ENCODE measurements at regions not wholly inside any gene's neighbourhood (a gene's known extent, or its start where the extent isn't known, plus 50 kb on each side); places are given as distances from the start of the nearest gene placed in this dataset.
"Not testable (repeated sequence)": the region's sequence is repeated elsewhere in the genome, so short reads cannot be mapped to it uniquely, and the experiment has no call there.

- H3K36me3 ChIP-seq (ENCODE audit: insufficient read depth, low read length): no peaks in the 10 kb centered on the region
- Mint-ChIP-seq H3K4me3 (no peak overlapping the region), H3K36me3 (peaks cover 0 to 3% (median 0%) of the 10 kb centered on the region in 3 donors), H3K4me1 (no peaks in the 10 kb centered on the region), H3K9me3 (no peaks in the 10 kb centered on the region), H3K27me3 (no peaks in the 10 kb centered on the region), H3K27ac (no peak overlapping the region)
- ChIA-PET POLR2A (no interaction called here), CTCF (no interaction called here)
- H3K27ac ChIP-seq (ENCODE audit: low read depth, low read length): no peak overlapping the region
- no peak overlapping the region for H3K4me3 ChIP-seq (ENCODE audit: low read length)
- no peaks in the 10 kb centered on the region for H3K4me1 ChIP-seq (ENCODE audit: insufficient read depth, low read length)
- no peaks in the 10 kb centered on the region for H3K27me3 ChIP-seq (ENCODE audit: insufficient read depth, low read length, poor library complexity, severe bottlenecking)
- no peak for DNase-seq
- no peaks in the 10 kb centered on the region for H3K9me3 ChIP-seq (ENCODE audit: low read length)
Measured at GRCh38 chr2:111244864-111245263, 124.2 kb downstream of the BCL2L11 start.

- Histone ChIP-seq H3K4me1 (ENCODE audit: insufficient read depth, low read length) (no peaks in the 10 kb centered on the region), H3K27ac (ENCODE audit: low read depth, low read length) (no peak overlapping the region), H3K27me3 (ENCODE audit: insufficient read depth, low read length, poor library complexity, severe bottlenecking) (no peaks in the 10 kb centered on the region), H3K9me3 (ENCODE audit: low read length) (no peaks in the 10 kb centered on the region), H3K36me3 (ENCODE audit: insufficient read depth, low read length) (no peaks in the 10 kb centered on the region), H3K4me3 (ENCODE audit: low read length) (no peak overlapping the region)
- ChIA-PET POLR2A (no interaction called here), CTCF (no interaction called here)
- Mint-ChIP-seq H3K9me3 (peaks cover 0 to 4% (median 0%) of the 10 kb centered on the region in 5 donors), H3K4me1 (no peaks in the 10 kb centered on the region), H3K36me3 (peaks cover 0 to 4% (median 0%) of the 10 kb centered on the region in 3 donors), H3K4me3 (no peak overlapping the region), H3K27ac (no peak overlapping the region), H3K27me3 (no peaks in the 10 kb centered on the region)
- DNase-seq: no peak
Measured at GRCh38 chr2:111246620-111247061, 125.9 kb downstream of the BCL2L11 start.

- DNase-seq: no peak
- Mint-ChIP-seq H3K36me3 (peaks cover 0 to 13% (median 0%) of the 10 kb centered on the region in 3 donors), H3K4me1 (no peaks in the 10 kb centered on the region), H3K9me3 (peaks cover 0 to 8% (median 3%) of the 10 kb centered on the region in 5 donors), H3K4me3 (no peak overlapping the region), H3K27ac (no peak overlapping the region), H3K27me3 (no peaks in the 10 kb centered on the region)
- Histone ChIP-seq H3K4me3 (ENCODE audit: low read length) (no peak overlapping the region), H3K9me3 (ENCODE audit: low read length) (no peaks in the 10 kb centered on the region), H3K27me3 (ENCODE audit: insufficient read depth, low read length, poor library complexity, severe bottlenecking) (no peaks in the 10 kb centered on the region), H3K36me3 (ENCODE audit: insufficient read depth, low read length) (no peaks in the 10 kb centered on the region), H3K27ac (ENCODE audit: low read depth, low read length) (no peak overlapping the region), H3K4me1 (ENCODE audit: insufficient read depth, low read length) (no peaks in the 10 kb centered on the region)
- POLR2A ChIA-PET: no interaction called here
- CTCF ChIA-PET: no interaction called here
Measured at GRCh38 chr2:111247491-111247890, 126.8 kb downstream of the BCL2L11 start.

DNA sequence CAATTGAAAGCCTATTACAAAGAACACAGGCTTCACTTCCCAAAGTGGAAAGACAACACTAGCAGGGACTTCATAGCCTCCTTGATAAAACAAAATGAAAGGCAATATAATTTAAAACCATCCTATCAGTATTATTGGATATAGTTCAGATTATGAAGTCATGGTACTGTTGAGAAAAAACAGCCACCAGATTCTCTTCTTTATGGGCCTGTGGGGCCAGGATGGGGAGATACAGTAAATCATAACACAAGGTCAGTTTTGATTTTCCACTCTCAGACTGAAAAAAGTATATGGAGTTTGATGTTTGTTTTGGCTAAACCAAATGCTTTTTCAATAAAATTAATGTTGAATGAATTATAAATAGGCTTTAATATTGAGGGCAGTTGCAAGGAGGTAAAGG is 129.1 kb downstream of the BCL2L11 start:
- H3K27me3 ChIP-seq (ENCODE audit: insufficient read depth, low read length, poor library complexity, severe bottlenecking): no peaks in the 10 kb centered on the region
- H3K4me1 ChIP-seq (ENCODE audit: insufficient read depth, low read length): no peaks in the 10 kb centered on the region
- no peaks in the 10 kb centered on the region for H3K9me3 ChIP-seq (ENCODE audit: low read length)
- H3K36me3 Mint-ChIP-seq: peaks cover 0 to 13% (median 0%) of the 10 kb centered on the region in 3 donors
- H3K4me1 Mint-ChIP-seq: no peaks in the 10 kb centered on the region
- H3K27me3 Mint-ChIP-seq: no peaks in the 10 kb centered on the region
- no peak overlapping the region for H3K27ac ChIP-seq (ENCODE audit: low read depth, low read length)
- no peak overlapping the region for H3K27ac Mint-ChIP-seq
- ChIA-PET CTCF (no interaction called here), POLR2A (no interaction called here)
- DNase-seq: no peak
- H3K4me3 ChIP-seq (ENCODE audit: low read length): no peak overlapping the region
- H3K36me3 ChIP-seq (ENCODE audit: insufficient read depth, low read length): no peaks in the 10 kb centered on the region
- H3K9me3 Mint-ChIP-seq: peaks cover 0 to 8% (median 3%) of the 10 kb centered on the region in 5 donors
- H3K4me3 Mint-ChIP-seq: no peak overlapping the region

DNA sequence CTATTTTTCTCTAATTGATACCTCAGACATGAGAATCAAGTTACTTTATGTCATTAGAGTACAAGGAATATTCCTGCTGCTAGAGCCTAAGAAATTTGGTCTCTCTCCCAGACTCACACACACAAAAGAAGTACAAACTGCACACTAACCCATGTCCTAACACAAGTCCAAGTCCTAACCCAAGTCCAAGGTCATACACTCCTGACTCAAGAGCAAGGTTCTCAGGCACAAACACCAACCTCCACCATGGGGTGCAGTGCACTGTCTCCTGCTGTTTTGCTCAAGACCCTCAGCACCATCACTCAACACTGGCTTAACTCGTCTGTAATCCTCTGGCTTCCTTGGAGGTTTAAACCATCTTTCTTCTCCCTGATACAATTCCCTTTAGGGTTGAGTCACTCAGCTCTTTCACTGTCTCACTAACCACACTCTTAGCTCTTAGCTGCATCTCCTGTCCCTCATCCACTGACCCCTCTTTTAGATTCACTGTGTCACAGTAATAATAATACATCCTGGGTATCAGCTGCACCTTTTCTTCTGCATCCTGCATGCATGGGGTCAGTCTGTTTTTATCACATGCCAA is 129.8 kb downstream of the BCL2L11 start:
- no peaks in the 10 kb centered on the region for H3K36me3 ChIP-seq (ENCODE audit: insufficient read depth, low read length)
- CTCF ChIA-PET: no interaction called here
- POLR2A ChIA-PET: no interaction called here
- Mint-ChIP-seq H3K4me3 (no peak overlapping the region), H3K9me3 (peaks cover 0 to 8% (median 3%) of the 10 kb centered on the region in 5 donors), H3K27ac (no peak overlapping the region), H3K4me1 (no peaks in the 10 kb centered on the region), H3K27me3 (no peaks in the 10 kb centered on the region), H3K36me3 (peaks cover 0 to 13% (median 0%) of the 10 kb centered on the region in 3 donors)
- no peak overlapping the region for H3K4me3 ChIP-seq (ENCODE audit: low read length)
- H3K9me3 ChIP-seq (ENCODE audit: low read length): no peaks in the 10 kb centered on the region
- H3K27ac ChIP-seq (ENCODE audit: low read depth, low read length): no peak overlapping the region
- H3K27me3 ChIP-seq (ENCODE audit: insufficient read depth, low read length, poor library complexity, severe bottlenecking): no peaks in the 10 kb centered on the region
- no peaks in the 10 kb centered on the region for H3K4me1 ChIP-seq (ENCODE audit: insufficient read depth, low read length)
- DNase-seq: no peak

GRCh38 chr2:111251711-111252110 is 131.0 kb downstream of the BCL2L11 start:
- H3K27me3 ChIP-seq (ENCODE audit: insufficient read depth, low read length, poor library complexity, severe bottlenecking): no peaks in the 10 kb centered on the region
- no peak overlapping the region for H3K27ac ChIP-seq (ENCODE audit: low read depth, low read length)
- Mint-ChIP-seq H3K27ac (peak overlapping the region in 3 of 8 donors; percentile 6 to 36 (median 25)), H3K27me3 (no peaks in the 10 kb centered on the region), H3K36me3 (peaks cover 0 to 13% (median 0%) of the 10 kb centered on the region in 3 donors), H3K4me1 (no peaks in the 10 kb centered on the region), H3K9me3 (peaks cover 0 to 8% (median 3%) of the 10 kb centered on the region in 5 donors), H3K4me3 (no peak overlapping the region)
- no peaks in the 10 kb centered on the region for H3K36me3 ChIP-seq (ENCODE audit: insufficient read depth, low read length)
- no peak overlapping the region for H3K4me3 ChIP-seq (ENCODE audit: low read length)
- ChIA-PET CTCF (no interaction called here), POLR2A (no interaction called here)
- no peaks in the 10 kb centered on the region for H3K9me3 ChIP-seq (ENCODE audit: low read length)
- H3K4me1 ChIP-seq (ENCODE audit: insufficient read depth, low read length): no peaks in the 10 kb centered on the region
- no peak for DNase-seq

GRCh38 chr2:111252436-111252835 is 131.7 kb downstream of the BCL2L11 start:
- no peak overlapping the region for H3K27ac Mint-ChIP-seq
- no peak overlapping the region for H3K4me3 ChIP-seq (ENCODE audit: low read length)
- H3K36me3 ChIP-seq (ENCODE audit: insufficient read depth, low read length): no peaks in the 10 kb centered on the region
- no peaks in the 10 kb centered on the region for H3K4me1 ChIP-seq (ENCODE audit: insufficient read depth, low read length)
- peaks cover 0 to 8% (median 3%) of the 10 kb centered on the region in 5 donors for H3K9me3 Mint-ChIP-seq
- ChIA-PET POLR2A (no interaction called here), CTCF (no interaction called here)
- H3K36me3 Mint-ChIP-seq: peaks cover 0 to 13% (median 0%) of the 10 kb centered on the region in 3 donors
- H3K4me3 Mint-ChIP-seq: no peak overlapping the region
- H3K27ac ChIP-seq (ENCODE audit: low read depth, low read length): no peak overlapping the region
- DNase-seq: no peak
- H3K9me3 ChIP-seq (ENCODE audit: low read length): no peaks in the 10 kb centered on the region
- no peaks in the 10 kb centered on the region for H3K27me3 Mint-ChIP-seq
- H3K4me1 Mint-ChIP-seq: no peaks in the 10 kb centered on the region
- H3K27me3 ChIP-seq (ENCODE audit: insufficient read depth, low read length, poor library complexity, severe bottlenecking): no peaks in the 10 kb centered on the region

- H3K27me3 ChIP-seq (ENCODE audit: insufficient read depth, low read length, poor library complexity, severe bottlenecking); POLR2A ChIA-PET; H3K4me1 ChIP-seq (ENCODE audit: insufficient read depth, low read length); H3K4me3 ChIP-seq (ENCODE audit: low read length); CTCF ChIA-PET; H3K27me3 Mint-ChIP-seq; DNase-seq; H3K9me3 ChIP-seq (ENCODE audit: low read length); H3K27ac ChIP-seq (ENCODE audit: low read depth, low read length); H3K27ac Mint-ChIP-seq; H3K9me3 Mint-ChIP-seq; H3K4me1 Mint-ChIP-seq; H3K36me3 ChIP-seq (ENCODE audit: insufficient read depth, low read length); H3K4me3 Mint-ChIP-seq: not testable (repeated sequence)
- peaks cover 0 to 13% (median 0%) of the 10 kb centered on the region in 3 donors for H3K36me3 Mint-ChIP-seq
Measured at GRCh38 chr2:111254916-111255315, 134.2 kb downstream of the BCL2L11 start.

DNA sequence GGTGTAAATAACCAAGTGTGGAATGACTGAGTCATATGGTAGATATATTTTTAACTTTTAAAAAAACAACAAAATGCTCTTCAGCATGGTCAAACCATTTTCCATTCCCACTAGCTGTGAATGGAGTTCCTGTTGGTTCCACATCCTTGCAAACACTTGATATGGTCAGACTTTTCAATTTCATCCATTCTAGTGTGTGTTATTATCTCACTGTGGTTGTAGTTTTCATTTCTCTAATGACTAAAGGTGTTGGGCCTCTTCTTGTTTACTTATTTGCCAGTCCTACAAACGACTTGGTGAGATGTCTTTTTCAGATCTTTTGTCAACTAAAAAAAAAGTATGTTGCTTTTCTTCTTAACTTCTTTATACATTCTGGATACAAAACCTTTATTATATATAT is 135.9 kb downstream of the BCL2L11 start:
- H3K4me1 Mint-ChIP-seq; H3K9me3 ChIP-seq (ENCODE audit: low read length); H3K36me3 ChIP-seq (ENCODE audit: insufficient read depth, low read length); DNase-seq; H3K36me3 Mint-ChIP-seq; POLR2A ChIA-PET; H3K4me3 Mint-ChIP-seq; H3K27ac ChIP-seq (ENCODE audit: low read depth, low read length); H3K27me3 ChIP-seq (ENCODE audit: insufficient read depth, low read length, poor library complexity, severe bottlenecking); H3K4me1 ChIP-seq (ENCODE audit: insufficient read depth, low read length); H3K4me3 ChIP-seq (ENCODE audit: low read length); H3K27me3 Mint-ChIP-seq; H3K27ac Mint-ChIP-seq; CTCF ChIA-PET; H3K9me3 Mint-ChIP-seq: not testable (repeated sequence)

Data from CD8-positive, alpha-beta memory T cell (primary cell).